MM.1S (cell line): ENCODE measurements at regions not wholly inside any gene's neighbourhood (a gene's known extent, or its start where the extent isn't known, plus 50 kb on each side); places are given as distances from the start of the nearest gene placed in this dataset.

Experiments
- DNase-seq: peaks from one replicate; pipeline ENCODE4 v3.0.0-alpha.2; 2015
- H2AFZ ChIP-seq: fragments of 300-600 bp; sonication (generic); 2 replicates; pipeline ENCODE4 v1.6.0; 2016; ENCODE audit warnings: antibody characterized with exemption, low read length
- H3F3A ChIP-seq: fragments of 300-600 bp; sonication (generic); 2 replicates; pipeline ENCODE4 v1.6.1; 2016; ENCODE audit warnings: mild to moderate bottlenecking, antibody characterized with exemption, low read length, moderate library complexity, mixed read lengths; ENCODE audit not compliant: insufficient read depth
- H3K27ac ChIP-seq: fragments of 300-600 bp; sonication (generic); 2 replicates; pipeline ENCODE4 v1.5.1; 2016; ENCODE audit warnings: mild to moderate bottlenecking, low read length
- H3K27me3 ChIP-seq: fragments of 300-600 bp; sonication (generic); replicated peaks from 2 replicates; pipeline ENCODE4 v1.6.0; 2016; ENCODE audit warnings: low read length; ENCODE audit not compliant: insufficient read depth
- H3K36me3 ChIP-seq: fragments of 300-600 bp; sonication (generic); replicated peaks from 2 replicates; pipeline ENCODE4 v1.6.1; 2016; ENCODE audit warnings: mild to moderate bottlenecking, low read length, mixed read lengths; ENCODE audit not compliant: insufficient read depth
- H3K4me1 ChIP-seq: fragments of 300-600 bp; sonication (generic); 2 replicates; pipeline ENCODE4 v1.6.1; 2016; ENCODE audit warnings: low read length, mixed read lengths
- H3K4me2 ChIP-seq: fragments of 300-600 bp; sonication (generic); 2 replicates; pipeline ENCODE4 v1.6.0; 2016; ENCODE audit warnings: low read depth, low read length
- H3K4me3 ChIP-seq: fragments of 300-600 bp; sonication (generic); 2 replicates; pipeline ENCODE4 v1.5.1; 2016; ENCODE audit warnings: low read length, mixed read lengths
- H3K79me2 ChIP-seq: fragments of 300-600 bp; sonication (generic); 2 replicates; pipeline ENCODE4 v1.6.1; 2016; ENCODE audit warnings: mixed run types, low read length, mixed read lengths
- H3K9ac ChIP-seq: fragments of 300-600 bp; sonication (generic); 2 replicates; pipeline ENCODE4 v1.6.1; 2016; ENCODE audit warnings: low read length, mixed read lengths
- H3K9me2 ChIP-seq: fragments of 300-600 bp; sonication (generic); replicated peaks from 2 replicates; pipeline ENCODE4 v1.6.1; 2016; ENCODE audit warnings: mild to moderate bottlenecking, low read length, mixed read lengths; ENCODE audit not compliant: insufficient read depth
- H3K9me3 ChIP-seq: fragments of 300-600 bp; sonication (generic); replicated peaks from 2 replicates; pipeline ENCODE4 v1.6.1; 2016; ENCODE audit warnings: mild to moderate bottlenecking, low read length, mixed read lengths; ENCODE audit not compliant: insufficient read depth
- H4K20me1 ChIP-seq: fragments of 300-600 bp; sonication (generic); 2 replicates; pipeline ENCODE4 v1.6.1; 2016; ENCODE audit warnings: mild to moderate bottlenecking, low read length, moderate library complexity, mixed read lengths; ENCODE audit not compliant: insufficient read depth
- CTCF ChIP-seq: fragments of 300-600 bp; sonication (generic); IDR thresholded peaks from 2 replicates; pipeline ENCODE4 v1.5.1; 2016; ENCODE audit warnings: antibody characterized with exemption, low read length, mixed read lengths
- EZH2 ChIP-seq: fragments of 300-600 bp; sonication (generic); optimal IDR thresholded peaks from 2 replicates; pipeline ENCODE3; 2017; ENCODE audit warnings: low read depth, mild to moderate bottlenecking, antibody characterized with exemption, low read length, mixed read lengths
- EZH2phosphoT487 ChIP-seq: fragments of 300-600 bp; sonication (generic); IDR thresholded peaks from 2 replicates; pipeline ENCODE4 v1.6.1; 2018; ENCODE audit warnings: antibody characterized with exemption, low read length

GRCh38 chr5:8020861-8021514 is 152.0 kb downstream of the MTRR start:
- H3K27me3 ChIP-seq: no peaks in the 10 kb centered on the region

GRCh38 chr5:8028243-8028642 is 159.3 kb downstream of the MTRR start:
- H3F3A ChIP-seq: no peaks in the 10 kb centered on the region
- no peaks in the 10 kb centered on the region for H4K20me1 ChIP-seq
- H3K27ac ChIP-seq: no peak overlapping the region
- no peaks in the 10 kb centered on the region for H3K36me3 ChIP-seq
- TF ChIP-seq CTCF: no peak
- TF ChIP-seq EZH2: no peak
- H3K4me2 ChIP-seq: no peak overlapping the region
- no peaks in the 10 kb centered on the region for H3K9me3 ChIP-seq
- H2AFZ ChIP-seq: no peak overlapping the region
- no peaks in the 10 kb centered on the region for H3K4me1 ChIP-seq
- H3K9ac ChIP-seq: no peak overlapping the region
- no peaks in the 10 kb centered on the region for H3K9me2 ChIP-seq
- H3K79me2 ChIP-seq: no peaks in the 10 kb centered on the region
- no peak for DNase-seq
- H3K4me3 ChIP-seq: no peak overlapping the region
- H3K27me3 ChIP-seq: no peaks in the 10 kb centered on the region

More at GRCh38 chr5:8020861-8021514, 152.0 kb downstream of the MTRR start:
- Histone ChIP-seq H3K9me3 (no peaks in the 10 kb centered on the region), H3F3A (no peaks in the 10 kb centered on the region), H4K20me1 (no peaks in the 10 kb centered on the region), H3K9me2 (no peaks in the 10 kb centered on the region), H3K9ac (no peak overlapping the region), H3K27ac (no peak overlapping the region), H2AFZ (no peak overlapping the region), H3K36me3 (no peaks in the 10 kb centered on the region), H3K79me2 (no peaks in the 10 kb centered on the region), H3K4me1 (no peaks in the 10 kb centered on the region), H3K4me3 (no peak overlapping the region), H3K4me2 (no peak overlapping the region)
- TF ChIP-seq EZH2: no peak
- DNase-seq: no peak

- no peak for DNase-seq
- no peak overlapping the region for H3K27ac ChIP-seq
- TF ChIP-seq EZH2: no peak
- no peak for TF ChIP-seq EZH2phosphoT487
- no peak for TF ChIP-seq CTCF
Observed at GRCh38 chr5:8033261-8033660, 164.3 kb downstream of the MTRR start.

GRCh38 chr5:8034852-8035251 is 165.9 kb downstream of the MTRR start:
- Histone ChIP-seq H4K20me1 (no peaks in the 10 kb centered on the region), H3K4me2 (no peak overlapping the region), H3K9me3 (no peaks in the 10 kb centered on the region), H3K36me3 (no peaks in the 10 kb centered on the region), H3K4me1 (no peaks in the 10 kb centered on the region), H3K9ac (no peak overlapping the region), H2AFZ (no peak overlapping the region), H3K79me2 (no peaks in the 10 kb centered on the region), H3K27me3 (no peaks in the 10 kb centered on the region), H3K9me2 (no peaks in the 10 kb centered on the region), H3K4me3 (no peak overlapping the region), H3K27ac (no peak overlapping the region), H3F3A (no peaks in the 10 kb centered on the region)
- TF ChIP-seq EZH2phosphoT487 (no peak), EZH2 (no peak), CTCF (no peak)
- DNase-seq: no peak

More at GRCh38 chr5:8033261-8033660, 164.3 kb downstream of the MTRR start:
- Histone ChIP-seq H4K20me1 (no peaks in the 10 kb centered on the region), H3K9ac (no peak overlapping the region), H3K79me2 (no peaks in the 10 kb centered on the region), H2AFZ (no peak overlapping the region), H3K9me3 (no peaks in the 10 kb centered on the region), H3K4me1 (no peaks in the 10 kb centered on the region), H3K4me2 (no peak overlapping the region), H3F3A (no peaks in the 10 kb centered on the region), H3K27me3 (no peaks in the 10 kb centered on the region), H3K9me2 (no peaks in the 10 kb centered on the region), H3K4me3 (no peak overlapping the region), H3K36me3 (no peaks in the 10 kb centered on the region)
